ENCODE measurements at regions not wholly inside any gene's neighbourhood (a gene's known extent, or its start where the extent isn't known, plus 50 kb on each side); places are given as distances from the start of the nearest gene placed in this dataset.

- no peak for DNase-seq
These were observed 75.1 kb downstream of the LINGO1 start for GRCh38 chr15:77557564-77557963.

- no peak for DNase-seq
These were observed 75.6 kb downstream of the LINGO1 start for GRCh38 chr15:77557144-77557543.

- DNase-seq, result no peak
These were observed 76.1 kb downstream of the LINGO1 start for GRCh38 chr15:77556622-77557021.

- no peak for DNase-seq
These were observed 77.5 kb downstream of the LINGO1 start for GRCh38 chr15:77555232-77555631.

GRCh38 chr15:77554306-77555080 is 78.2 kb downstream of the LINGO1 start:
- DNase-seq, result no peak

GRCh38 chr15:77553695-77554094 is 79.0 kb downstream of the LINGO1 start:
- no peak for DNase-seq

- no peak for DNase-seq
These were observed 79.5 kb downstream of the LINGO1 start for GRCh38 chr15:77553257-77553656.

- DNase-seq, result no peak
These were observed 80.6 kb downstream of the LINGO1 start for GRCh38 chr15:77552066-77552465.

- DNase-seq, result no peak
These were observed 82.1 kb downstream of the LINGO1 start for GRCh38 chr15:77550301-77551251.

GRCh38 chr15:77549576-77550288 is 83.0 kb downstream of the LINGO1 start:
- no peak for DNase-seq

- DNase-seq, result no peak
These were observed 83.8 kb downstream of the LINGO1 start for GRCh38 chr15:77548589-77549557.

- DNase-seq, result no peak
These were observed 84.7 kb downstream of the LINGO1 start for GRCh38 chr15:77547801-77548588.

GRCh38 chr15:77546870-77547269 is 85.8 kb downstream of the LINGO1 start:
- no peak for DNase-seq

- DNase-seq, result no peak
These were observed 86.6 kb downstream of the LINGO1 start for GRCh38 chr15:77546050-77546501.

- DNase-seq, result no peak
These were observed 87.7 kb downstream of the LINGO1 start for GRCh38 chr15:77545058-77545457.

GRCh38 chr15:77544162-77544561 is 88.5 kb downstream of the LINGO1 start:
- no peak for DNase-seq

- peak; percentile 78 for DNase-seq
These were observed 89.4 kb downstream of the LINGO1 start for GRCh38 chr15:77543159-77543882.

GRCh38 chr15:77542491-77543001 is 90.2 kb downstream of the LINGO1 start:
- no peak for DNase-seq

- no peak for DNase-seq
These were observed 91.1 kb downstream of the LINGO1 start for GRCh38 chr15:77541421-77542181.
